ENCODE measurements at regions not wholly inside any gene's neighbourhood (a gene's known extent, or its start where the extent isn't known, plus 50 kb on each side); places are given as distances from the start of the nearest gene placed in this dataset.

DNA sequence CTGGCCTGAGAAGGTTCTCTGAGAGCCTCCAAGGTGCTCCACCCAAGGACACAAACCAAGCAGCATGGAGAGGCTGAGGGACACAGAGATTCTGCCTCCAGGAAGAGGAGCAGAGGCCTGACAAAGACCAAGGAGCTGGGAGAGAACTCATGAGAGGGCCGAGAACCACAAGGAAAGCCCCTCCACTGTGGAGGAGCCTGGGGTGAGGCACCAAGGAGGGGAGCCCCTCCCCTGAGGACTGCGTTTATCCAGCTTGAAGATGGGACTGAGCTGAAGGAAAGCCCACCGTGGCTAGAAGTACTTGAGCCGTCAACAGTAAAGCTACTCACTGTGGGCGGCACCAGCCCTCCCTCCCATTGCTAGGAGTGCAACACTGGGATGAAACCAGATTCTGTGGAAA is 63.1 kb upstream of the MEF2A start:
- H2AFZ ChIP-seq = no peak overlapping the region

DNA sequence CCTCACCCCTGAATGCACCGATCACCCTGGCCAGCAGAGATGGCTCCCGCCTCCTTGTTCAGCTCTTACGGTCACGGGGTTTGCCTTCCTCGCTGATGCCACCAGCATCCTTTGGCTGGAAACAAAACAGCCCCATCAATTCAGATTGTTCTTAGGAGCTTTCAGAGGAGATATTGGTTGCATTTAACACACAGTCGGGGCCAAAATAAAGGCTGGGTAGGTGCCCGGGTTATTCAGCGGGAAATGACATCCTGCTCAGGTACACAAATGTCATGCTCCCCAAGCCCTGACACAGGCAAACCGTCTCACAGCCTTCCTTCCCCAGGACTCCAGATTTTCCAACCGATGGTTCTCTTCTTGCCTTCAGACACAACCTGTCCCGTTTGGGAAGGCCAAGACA is 62.4 kb upstream of the MEF2A start:
- H3K4me1 ChIP-seq = no peaks in the 10 kb centered on the region
- no peak overlapping the region for H3K4me2 ChIP-seq (ENCODE audit: low read length)
- H3K27me3 ChIP-seq (ENCODE audit: control insufficient read depth, insufficient read depth, low read length) = no peaks in the 10 kb centered on the region
- H3K79me2 ChIP-seq = no peaks in the 10 kb centered on the region
- H3K36me3 ChIP-seq (ENCODE audit: control insufficient read depth, insufficient read depth, low read length) = no peaks in the 10 kb centered on the region
- no peak overlapping the region for H2AFZ ChIP-seq
- H3K27ac ChIP-seq = no peak overlapping the region
- TF ChIP-seq, protein P1, sequence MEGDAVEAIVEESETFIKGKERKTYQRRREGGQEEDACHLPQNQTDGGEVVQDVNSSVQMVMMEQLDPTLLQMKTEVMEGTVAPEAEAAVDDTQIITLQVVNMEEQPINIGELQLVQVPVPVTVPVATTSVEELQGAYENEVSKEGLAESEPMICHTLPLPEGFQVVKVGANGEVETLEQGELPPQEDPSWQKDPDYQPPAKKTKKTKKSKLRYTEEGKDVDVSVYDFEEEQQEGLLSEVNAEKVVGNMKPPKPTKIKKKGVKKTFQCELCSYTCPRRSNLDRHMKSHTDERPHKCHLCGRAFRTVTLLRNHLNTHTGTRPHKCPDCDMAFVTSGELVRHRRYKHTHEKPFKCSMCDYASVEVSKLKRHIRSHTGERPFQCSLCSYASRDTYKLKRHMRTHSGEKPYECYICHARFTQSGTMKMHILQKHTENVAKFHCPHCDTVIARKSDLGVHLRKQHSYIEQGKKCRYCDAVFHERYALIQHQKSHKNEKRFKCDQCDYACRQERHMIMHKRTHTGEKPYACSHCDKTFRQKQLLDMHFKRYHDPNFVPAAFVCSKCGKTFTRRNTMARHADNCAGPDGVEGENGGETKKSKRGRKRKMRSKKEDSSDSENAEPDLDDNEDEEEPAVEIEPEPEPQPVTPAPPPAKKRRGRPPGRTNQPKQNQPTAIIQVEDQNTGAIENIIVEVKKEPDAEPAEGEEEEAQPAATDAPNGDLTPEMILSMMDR (IDR thresholded peaks at IDR 0.05) = no peak
- no peak overlapping the region for H3K9ac ChIP-seq
- no peak overlapping the region for H3K4me3 ChIP-seq (ENCODE audit: low read depth, low read length)
- no peaks in the 10 kb centered on the region for H3K9me3 ChIP-seq (ENCODE audit: control insufficient read depth, low read length)

More for the DNA sequence above, 63.1 kb upstream of the MEF2A start:
- no peak overlapping the region for H3K9ac ChIP-seq
- H3K27ac ChIP-seq = no peak overlapping the region
- TF ChIP-seq, protein P1 (IDR thresholded peaks at IDR 0.05) = no peak
- H3K79me2 ChIP-seq = no peaks in the 10 kb centered on the region
- no peaks in the 10 kb centered on the region for H3K27me3 ChIP-seq (ENCODE audit: control insufficient read depth, insufficient read depth, low read length)
- H3K4me2 ChIP-seq (ENCODE audit: low read length) = no peak overlapping the region
- no peak overlapping the region for H3K4me3 ChIP-seq (ENCODE audit: low read depth, low read length)
- H3K36me3 ChIP-seq (ENCODE audit: control insufficient read depth, insufficient read depth, low read length) = no peaks in the 10 kb centered on the region
- H3K4me1 ChIP-seq = no peaks in the 10 kb centered on the region
- no peaks in the 10 kb centered on the region for H3K9me3 ChIP-seq (ENCODE audit: control insufficient read depth, low read length)

DNA sequence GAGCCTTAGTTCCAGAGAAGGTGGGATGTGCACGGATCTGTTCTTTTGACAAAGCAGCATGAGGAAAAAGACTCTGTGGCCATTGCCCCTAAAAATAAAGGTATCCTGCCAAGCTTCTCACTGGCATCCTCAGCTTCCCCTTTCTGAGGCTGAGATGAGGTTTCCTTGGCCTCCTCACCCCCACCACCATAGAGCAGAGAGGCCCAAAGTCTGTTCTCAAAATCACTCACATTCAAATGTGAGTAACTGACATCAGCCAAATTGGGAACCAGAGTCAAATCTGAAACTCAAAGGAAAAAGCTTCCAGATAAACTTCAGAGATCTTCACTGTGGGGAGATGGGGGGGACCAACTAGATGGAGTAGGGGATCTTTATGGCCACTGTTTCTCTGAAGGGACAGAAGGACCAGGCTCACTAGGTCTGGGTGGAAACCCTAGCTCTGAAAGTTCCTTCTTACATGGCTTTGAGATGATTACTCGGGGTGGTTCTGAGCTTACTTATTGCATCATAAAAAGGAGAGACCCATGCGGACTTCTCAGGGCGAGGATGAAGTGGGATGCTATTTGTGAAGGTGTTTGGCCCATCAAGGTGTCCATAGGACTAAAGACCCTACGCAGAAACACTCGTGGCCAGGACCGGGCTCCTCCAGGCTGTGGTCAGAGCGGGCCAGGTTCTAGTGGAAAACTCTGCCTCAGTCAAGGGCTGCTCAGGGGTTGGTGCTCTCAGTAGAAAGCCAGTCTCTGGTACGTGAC is 61.5 kb upstream of the MEF2A start:
- Histone ChIP-seq H3K9ac (no peak overlapping the region), H3K27me3 (ENCODE audit: control insufficient read depth, insufficient read depth, low read length) (no peaks in the 10 kb centered on the region), H3K27ac (no peak overlapping the region), H3K4me2 (ENCODE audit: low read length) (no peak overlapping the region), H2AFZ (no peak overlapping the region), H3K4me1 (no peaks in the 10 kb centered on the region), H3K4me3 (ENCODE audit: low read depth, low read length) (no peak overlapping the region), H3K79me2 (no peaks in the 10 kb centered on the region), H3K9me3 (ENCODE audit: control insufficient read depth, low read length) (no peaks in the 10 kb centered on the region), H3K36me3 (ENCODE audit: control insufficient read depth, insufficient read depth, low read length) (no peaks in the 10 kb centered on the region)
- TF ChIP-seq, protein P1 (IDR thresholded peaks at IDR 0.05) = no peak

DNA sequence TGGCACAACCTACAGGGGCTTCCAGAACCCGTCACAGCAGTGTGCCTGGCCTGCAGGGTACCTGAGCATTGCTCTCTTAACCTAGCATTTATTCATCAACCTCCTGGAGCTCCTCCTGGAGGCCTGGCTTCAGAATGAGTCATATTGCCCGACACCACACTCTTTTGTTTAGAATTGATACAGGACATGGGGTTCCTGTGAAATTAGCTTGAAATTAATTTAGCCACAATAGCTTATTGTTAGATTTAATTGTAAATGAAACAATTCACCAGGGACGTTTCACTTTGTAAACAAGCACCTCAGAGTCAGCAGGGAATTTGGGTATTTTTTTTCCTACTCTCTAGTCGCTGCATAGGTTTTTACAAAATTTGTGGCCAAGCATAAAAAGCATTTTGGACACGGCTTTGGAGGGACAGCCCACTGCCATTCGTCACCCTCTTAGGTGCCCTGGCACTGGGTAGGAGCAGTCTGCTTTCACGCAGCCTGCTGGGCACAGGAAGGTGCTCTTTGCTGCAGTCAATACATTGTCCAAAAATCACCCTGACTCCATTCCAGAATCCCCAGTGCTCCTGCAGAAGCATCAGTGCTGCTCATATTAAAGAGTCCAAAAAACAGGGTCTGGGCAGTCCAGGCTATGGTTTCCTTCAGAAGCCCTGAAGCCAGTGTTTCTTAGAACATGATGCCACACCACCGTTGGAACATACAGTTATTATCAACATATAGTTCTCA is 60.8 kb upstream of the MEF2A start:
- Histone ChIP-seq H3K27me3 (ENCODE audit: control insufficient read depth, insufficient read depth, low read length) (no peaks in the 10 kb centered on the region), H3K4me3 (ENCODE audit: low read depth, low read length) (no peak overlapping the region), H3K9me3 (ENCODE audit: control insufficient read depth, low read length) (no peaks in the 10 kb centered on the region), H3K4me1 (no peaks in the 10 kb centered on the region), H3K4me2 (ENCODE audit: low read length) (no peak overlapping the region), H3K27ac (no peak overlapping the region), H3K79me2 (no peaks in the 10 kb centered on the region), H2AFZ (no peak overlapping the region), H3K36me3 (ENCODE audit: control insufficient read depth, insufficient read depth, low read length) (no peaks in the 10 kb centered on the region), H3K9ac (no peak overlapping the region)
- TF ChIP-seq, protein P1 (IDR thresholded peaks at IDR 0.05) = no peak
